22Rv1 (cell line): ENCODE measurements at regions not wholly inside any gene's neighbourhood (a gene's known extent, or its start where the extent isn't known, plus 50 kb on each side); places are given as distances from the start of the nearest gene placed in this dataset.

Experiments used
- CTCF ChIP-seq: fragments of 450-650 bp; IDR thresholded peaks from 2 replicates; pipeline ENCODE4 v1.5.1; 2017; ENCODE audit warnings: mild to moderate bottlenecking
- ZFX ChIP-seq: fragments of 450-650 bp; IDR thresholded peaks from 2 replicates; pipeline ENCODE4 v1.6.1; 2017; ENCODE audit warnings: antibody characterized with exemption, borderline replicate concordance

- TF ChIP-seq CTCF (no peak), ZFX (no peak)
Observed at GRCh38 chr1:71307451-71307850, 226.6 kb upstream of the ZRANB2 start.
